MM.1S (cell line): ENCODE measurements at regions not wholly inside any gene's neighbourhood (a gene's known extent, or its start where the extent isn't known, plus 50 kb on each side); places are given as distances from the start of the nearest gene placed in this dataset.

Experiments
- DNase-seq: peaks from one replicate; pipeline ENCODE4 v3.0.0-alpha.2; 2015
- H2AFZ ChIP-seq: fragments of 300-600 bp; sonication (generic); 2 replicates; pipeline ENCODE4 v1.6.0; 2016; ENCODE audit warnings: antibody characterized with exemption, low read length
- H3F3A ChIP-seq: fragments of 300-600 bp; sonication (generic); 2 replicates; pipeline ENCODE4 v1.6.1; 2016; ENCODE audit warnings: mild to moderate bottlenecking, antibody characterized with exemption, low read length, moderate library complexity, mixed read lengths; ENCODE audit not compliant: insufficient read depth
- H3K27ac ChIP-seq: fragments of 300-600 bp; sonication (generic); 2 replicates; pipeline ENCODE4 v1.5.1; 2016; ENCODE audit warnings: mild to moderate bottlenecking, low read length
- H3K27me3 ChIP-seq: fragments of 300-600 bp; sonication (generic); replicated peaks from 2 replicates; pipeline ENCODE4 v1.6.0; 2016; ENCODE audit warnings: low read length; ENCODE audit not compliant: insufficient read depth
- H3K36me3 ChIP-seq: fragments of 300-600 bp; sonication (generic); replicated peaks from 2 replicates; pipeline ENCODE4 v1.6.1; 2016; ENCODE audit warnings: mild to moderate bottlenecking, low read length, mixed read lengths; ENCODE audit not compliant: insufficient read depth
- H3K4me1 ChIP-seq: fragments of 300-600 bp; sonication (generic); 2 replicates; pipeline ENCODE4 v1.6.1; 2016; ENCODE audit warnings: low read length, mixed read lengths
- H3K4me2 ChIP-seq: fragments of 300-600 bp; sonication (generic); 2 replicates; pipeline ENCODE4 v1.6.0; 2016; ENCODE audit warnings: low read depth, low read length
- H3K4me3 ChIP-seq: fragments of 300-600 bp; sonication (generic); 2 replicates; pipeline ENCODE4 v1.5.1; 2016; ENCODE audit warnings: low read length, mixed read lengths
- H3K79me2 ChIP-seq: fragments of 300-600 bp; sonication (generic); 2 replicates; pipeline ENCODE4 v1.6.1; 2016; ENCODE audit warnings: mixed run types, low read length, mixed read lengths
- H3K9ac ChIP-seq: fragments of 300-600 bp; sonication (generic); 2 replicates; pipeline ENCODE4 v1.6.1; 2016; ENCODE audit warnings: low read length, mixed read lengths
- H3K9me2 ChIP-seq: fragments of 300-600 bp; sonication (generic); replicated peaks from 2 replicates; pipeline ENCODE4 v1.6.1; 2016; ENCODE audit warnings: mild to moderate bottlenecking, low read length, mixed read lengths; ENCODE audit not compliant: insufficient read depth
- H3K9me3 ChIP-seq: fragments of 300-600 bp; sonication (generic); replicated peaks from 2 replicates; pipeline ENCODE4 v1.6.1; 2016; ENCODE audit warnings: mild to moderate bottlenecking, low read length, mixed read lengths; ENCODE audit not compliant: insufficient read depth
- H4K20me1 ChIP-seq: fragments of 300-600 bp; sonication (generic); 2 replicates; pipeline ENCODE4 v1.6.1; 2016; ENCODE audit warnings: mild to moderate bottlenecking, low read length, moderate library complexity, mixed read lengths; ENCODE audit not compliant: insufficient read depth
- EZH2 ChIP-seq: fragments of 300-600 bp; sonication (generic); optimal IDR thresholded peaks from 2 replicates; pipeline ENCODE3; 2017; ENCODE audit warnings: low read depth, mild to moderate bottlenecking, antibody characterized with exemption, low read length, mixed read lengths
- EZH2phosphoT487 ChIP-seq: fragments of 300-600 bp; sonication (generic); IDR thresholded peaks from 2 replicates; pipeline ENCODE4 v1.6.1; 2018; ENCODE audit warnings: antibody characterized with exemption, low read length
- TF ChIP-seq, protein P1 (sequence below): fragments of 300-600 bp; sonication (generic); IDR thresholded peaks from 2 replicates; pipeline ENCODE4 v1.5.1; 2016; ENCODE audit warnings: antibody characterized with exemption, low read length, mixed read lengths

DNA sequence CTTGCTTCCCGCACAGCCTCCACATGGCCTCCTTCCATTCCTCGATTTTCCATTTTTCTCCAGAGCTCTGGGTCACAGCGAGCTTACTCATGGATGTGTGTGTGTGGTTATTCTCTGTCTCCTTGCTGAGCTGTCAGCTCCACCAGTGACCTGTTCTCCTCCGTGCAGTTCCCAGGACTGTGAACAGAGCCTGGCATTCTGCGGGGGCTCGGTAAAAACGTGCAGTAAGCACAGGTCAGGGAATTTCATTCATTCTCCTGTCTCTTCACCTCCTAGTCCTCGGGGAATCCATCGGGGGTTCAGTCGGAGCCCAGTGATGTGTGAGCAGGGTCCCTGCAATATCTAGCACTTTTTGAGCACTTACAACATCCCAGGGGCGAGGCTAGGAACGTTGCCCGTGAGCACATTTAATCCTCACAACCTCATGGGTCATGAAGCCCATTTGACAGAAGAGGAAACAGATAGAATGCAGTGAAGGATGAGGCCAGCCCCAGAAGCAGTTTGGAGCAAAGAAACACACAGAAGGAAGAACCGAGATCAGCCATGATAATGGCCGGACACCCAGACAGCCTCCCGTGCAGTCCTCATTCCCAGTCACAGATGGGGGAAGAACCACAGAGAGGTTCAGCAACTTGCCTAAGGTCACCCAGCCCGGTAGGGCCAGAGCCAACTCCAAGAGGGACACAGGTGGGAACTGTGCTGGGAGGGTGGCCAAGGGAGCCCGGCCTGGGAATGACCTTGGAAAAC, 183.2 kb upstream of the GSE1 start:
- no peaks in the 10 kb centered on the region for H3K9me3 ChIP-seq
- no peaks in the 10 kb centered on the region for H3K79me2 ChIP-seq
- peaks cover 78% of the 10 kb centered on the region for H3K27me3 ChIP-seq
- no peaks in the 10 kb centered on the region for H3F3A ChIP-seq
- H2AFZ ChIP-seq = no peak overlapping the region
- H4K20me1 ChIP-seq = no peaks in the 10 kb centered on the region
- H3K4me2 ChIP-seq = no peak overlapping the region
- TF ChIP-seq EZH2 (no peak), EZH2phosphoT487 (no peak)
- TF ChIP-seq, protein P1, sequence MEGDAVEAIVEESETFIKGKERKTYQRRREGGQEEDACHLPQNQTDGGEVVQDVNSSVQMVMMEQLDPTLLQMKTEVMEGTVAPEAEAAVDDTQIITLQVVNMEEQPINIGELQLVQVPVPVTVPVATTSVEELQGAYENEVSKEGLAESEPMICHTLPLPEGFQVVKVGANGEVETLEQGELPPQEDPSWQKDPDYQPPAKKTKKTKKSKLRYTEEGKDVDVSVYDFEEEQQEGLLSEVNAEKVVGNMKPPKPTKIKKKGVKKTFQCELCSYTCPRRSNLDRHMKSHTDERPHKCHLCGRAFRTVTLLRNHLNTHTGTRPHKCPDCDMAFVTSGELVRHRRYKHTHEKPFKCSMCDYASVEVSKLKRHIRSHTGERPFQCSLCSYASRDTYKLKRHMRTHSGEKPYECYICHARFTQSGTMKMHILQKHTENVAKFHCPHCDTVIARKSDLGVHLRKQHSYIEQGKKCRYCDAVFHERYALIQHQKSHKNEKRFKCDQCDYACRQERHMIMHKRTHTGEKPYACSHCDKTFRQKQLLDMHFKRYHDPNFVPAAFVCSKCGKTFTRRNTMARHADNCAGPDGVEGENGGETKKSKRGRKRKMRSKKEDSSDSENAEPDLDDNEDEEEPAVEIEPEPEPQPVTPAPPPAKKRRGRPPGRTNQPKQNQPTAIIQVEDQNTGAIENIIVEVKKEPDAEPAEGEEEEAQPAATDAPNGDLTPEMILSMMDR = no peak
- no peak for DNase-seq
- H3K36me3 ChIP-seq = no peaks in the 10 kb centered on the region
- H3K27ac ChIP-seq = no peak overlapping the region
- H3K9ac ChIP-seq = no peak overlapping the region
- H3K4me3 ChIP-seq = no peak overlapping the region
- no peaks in the 10 kb centered on the region for H3K9me2 ChIP-seq
- no peaks in the 10 kb centered on the region for H3K4me1 ChIP-seq

DNA sequence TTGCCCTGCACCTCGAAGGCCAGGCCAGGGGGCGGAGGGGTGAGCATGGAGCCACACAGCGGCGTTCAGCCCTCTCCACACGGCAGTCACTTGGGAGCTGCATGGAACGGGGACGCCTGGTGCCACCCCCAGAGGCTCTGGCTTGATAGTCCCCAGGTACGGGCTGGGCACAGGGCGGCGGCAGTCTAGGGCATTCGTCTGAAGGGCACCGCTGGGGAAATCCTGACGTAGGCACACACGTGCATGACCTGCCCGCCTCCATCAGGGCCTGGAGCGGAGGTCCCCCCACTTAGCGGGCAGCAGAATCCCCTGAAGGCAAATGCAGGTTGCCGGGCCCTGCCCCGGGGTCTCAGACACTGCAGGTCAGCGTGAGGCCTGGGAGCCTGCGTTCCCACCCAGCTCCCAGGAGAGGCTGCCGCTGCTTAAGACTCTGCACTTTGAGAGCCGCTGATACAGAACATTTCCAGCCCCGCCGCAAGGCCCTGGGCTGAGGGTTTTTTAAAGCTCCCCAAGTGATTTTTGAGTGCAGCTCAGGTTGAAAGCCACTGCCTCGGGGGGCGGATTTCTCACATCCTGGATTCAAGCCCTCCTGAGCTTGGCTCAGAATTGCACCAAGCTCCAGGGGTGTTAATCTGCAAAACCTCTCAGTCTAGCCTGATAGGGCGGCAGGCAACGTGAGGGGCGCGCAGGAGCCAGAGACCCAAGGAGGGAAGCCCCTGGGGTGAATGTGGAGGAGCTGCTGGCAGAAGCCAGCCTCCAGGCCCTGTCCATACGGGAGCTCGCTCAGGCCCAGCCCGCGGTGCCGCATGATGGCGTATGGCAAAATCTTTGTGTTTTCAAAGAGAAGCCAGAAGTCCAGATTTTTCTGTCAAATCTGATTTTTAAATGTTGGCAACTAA, 182.3 kb upstream of the GSE1 start:
- H3K27me3 ChIP-seq = peaks cover 70% of the 10 kb centered on the region
- H3K79me2 ChIP-seq = no peaks in the 10 kb centered on the region
- no peaks in the 10 kb centered on the region for H3K4me1 ChIP-seq
- no peaks in the 10 kb centered on the region for H3K9me2 ChIP-seq
- no peak for TF ChIP-seq EZH2
- no peak for TF ChIP-seq EZH2phosphoT487
- TF ChIP-seq, protein P1 = no peak
- no peak overlapping the region for H3K9ac ChIP-seq
- no peaks in the 10 kb centered on the region for H4K20me1 ChIP-seq
- DNase-seq = no peak
- H3K4me2 ChIP-seq = no peak overlapping the region
- H2AFZ ChIP-seq = no peak overlapping the region
- no peaks in the 10 kb centered on the region for H3K9me3 ChIP-seq
- no peak overlapping the region for H3K4me3 ChIP-seq
- H3K36me3 ChIP-seq = no peaks in the 10 kb centered on the region
- H3F3A ChIP-seq = no peaks in the 10 kb centered on the region
- H3K27ac ChIP-seq = no peak overlapping the region

DNA sequence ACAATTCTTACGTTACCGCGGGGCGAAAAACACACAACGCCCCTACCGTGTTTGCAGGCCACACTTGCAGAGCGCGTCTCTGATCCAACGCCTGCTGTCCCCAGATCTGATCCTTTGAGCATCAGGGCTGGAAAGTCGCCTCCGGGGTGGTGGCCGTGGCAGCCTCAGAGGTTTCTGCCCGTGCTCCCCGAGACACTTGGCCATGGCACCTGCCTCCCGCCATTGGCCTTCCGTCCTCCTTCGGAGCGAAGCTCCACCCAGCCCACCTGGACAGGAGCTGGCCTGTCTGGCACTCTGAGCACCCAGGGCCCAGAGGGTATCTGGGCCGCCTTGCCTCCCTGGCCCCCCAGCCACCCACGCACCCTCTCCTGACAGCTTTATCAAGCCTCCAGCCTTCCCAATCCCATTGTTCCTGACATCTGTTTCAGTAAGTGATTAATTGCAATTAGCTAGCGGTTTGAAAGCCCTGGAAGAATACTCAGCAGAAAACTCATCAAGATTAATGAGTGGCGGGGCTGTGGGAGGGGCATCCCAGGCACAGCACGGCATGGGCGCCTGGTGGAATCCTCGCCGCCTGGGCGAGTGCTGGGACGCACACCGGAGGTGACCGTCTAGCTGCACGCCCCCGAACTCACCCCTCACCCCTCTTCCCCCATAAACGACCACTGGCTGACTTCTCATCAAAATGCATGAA, 181.5 kb upstream of the GSE1 start:
- no peaks in the 10 kb centered on the region for H4K20me1 ChIP-seq
- H3K9me3 ChIP-seq = no peaks in the 10 kb centered on the region
- no peaks in the 10 kb centered on the region for H3K36me3 ChIP-seq
- H3K9ac ChIP-seq = no peak overlapping the region
- H3K79me2 ChIP-seq = no peaks in the 10 kb centered on the region
- no peak for DNase-seq
- H3F3A ChIP-seq = no peaks in the 10 kb centered on the region
- no peaks in the 10 kb centered on the region for H3K9me2 ChIP-seq
- no peaks in the 10 kb centered on the region for H3K4me1 ChIP-seq
- H2AFZ ChIP-seq = no peak overlapping the region
- TF ChIP-seq, protein P1 = no peak
- TF ChIP-seq EZH2phosphoT487 (no peak), EZH2 (no peak)
- H3K4me3 ChIP-seq = no peak overlapping the region
- peaks cover 73% of the 10 kb centered on the region for H3K27me3 ChIP-seq
- H3K4me2 ChIP-seq = no peak overlapping the region
- H3K27ac ChIP-seq = no peak overlapping the region
